GM12878 (cell line): ENCODE measurements at regions not wholly inside any gene's neighbourhood (a gene's known extent, or its start where the extent isn't known, plus 50 kb on each side); places are given as distances from the start of the nearest gene placed in this dataset.
"Not testable (repeated sequence)": the region's sequence is repeated elsewhere in the genome, so short reads cannot be mapped to it uniquely, and the experiment has no call there.

Source experiments
- ATAC-seq: fragments of 200-7000 bp; cut with Tn5 transposase; 3 replicates; pipeline ENCODE4 v1.9.1; 2020; ENCODE audit warnings: mild to moderate bottlenecking, moderate library complexity
- BruUV-seq: library from RNA; stranded (reverse); fragments of 400-500 nt; replicated peaks from 2 replicates; lab custom pipeline; 2021; lab: Mats Ljungman, UMichigan
- CTCF ChIA-PET: fragments of 300-600 bp; sonication (Branson Sonifier 250); formaldehyde crosslinking; extraction: SDS; loops from one replicate; lab custom pipeline; 2021; ENCODE audit warnings: inconsistent platforms; lab: Yijun Ruan, JAX
- POLR2A ChIA-PET: fragments of 350-600 bp; formaldehyde crosslinking; extraction: SDS; loops from one replicate; lab custom pipeline; 2021; ENCODE audit warnings: inconsistent platforms; lab: Charles Lee
- RAD21 ChIA-PET: fragments of 300-600 bp; sonication (Branson Sonifier 250); formaldehyde crosslinking; loops from one replicate; lab custom pipeline; 2023; ENCODE audit warnings: antibody characterized with exemption; ENCODE audit not compliant: unreplicated experiment; lab: Charles Lee
- SMC1A ChIA-PET: fragments of 300-600 bp; sonication (Branson Sonifier 250); formaldehyde crosslinking; loops from one replicate; lab custom pipeline; 2023; ENCODE audit not compliant: unreplicated experiment, uncharacterized antibody; lab: Charles Lee
- DNase-seq: peaks from one replicate; pipeline ENCODE4 v3.0.0-alpha.2; 2011; ENCODE audit warnings: low read depth, low spot score
- FAIRE-seq: peaks from 3 replicates; lab custom pipeline; 2011; peaks lifted over from hg19 to GRCh38; lab: Jason Lieb, UNC
- H2AFZ ChIP-seq: 2 replicates; pipeline ENCODE4 v1.6.0; 2011; ENCODE audit warnings: low read depth, low read length, control low read depth; ENCODE audit not compliant: control insufficient read depth
- H3K27ac ChIP-seq: 2 replicates; pipeline ENCODE4 v1.5.1; 2011; ENCODE audit warnings: control low read depth; ENCODE audit not compliant: control insufficient read depth, insufficient read depth
- H3K27me3 ChIP-seq, 2 experiments: replicated peaks in 1 of 2; 2 replicates each; pipeline versions ENCODE4 v1.6.0 to v1.6.1; 2011; ENCODE audit warnings: low read length in 1 of 2; ENCODE audit not compliant: control insufficient read depth in 2 of 2, insufficient read depth in 2 of 2
- H3K36me3 ChIP-seq, 2 experiments: 2 replicates each; pipeline ENCODE4 v1.5.1; 2011; ENCODE audit warnings: low read length in 1 of 2; ENCODE audit not compliant: control insufficient read depth in 2 of 2, insufficient read depth in 2 of 2
- H3K4me1 ChIP-seq: 2 replicates; pipeline ENCODE4 v1.6.1; 2011; ENCODE audit warnings: mild to moderate bottlenecking, low read length, moderate library complexity, mixed read lengths; ENCODE audit not compliant: control insufficient read depth, insufficient read depth
- H3K4me2 ChIP-seq: 2 replicates; pipeline ENCODE4 v1.6.0; 2011; ENCODE audit warnings: control low read depth; ENCODE audit not compliant: control insufficient read depth, insufficient read depth
- H3K4me3 ChIP-seq: fragments of 200-600 bp; sonication (generic); 2 replicates; pipeline ENCODE4 v1.5.1; 2016
- H3K79me2 ChIP-seq: 2 replicates; pipeline ENCODE4 v1.6.0; 2011; ENCODE audit warnings: low read length; ENCODE audit not compliant: control insufficient read depth, insufficient read depth
- H3K9ac ChIP-seq: 2 replicates; pipeline ENCODE4 v1.8.0; 2011; ENCODE audit warnings: low read length, control low read depth, mixed read lengths; ENCODE audit not compliant: control insufficient read depth, insufficient read depth
- H3K9me3 ChIP-seq: replicated peaks from 3 replicates; pipeline ENCODE4 v1.5.1; 2011; ENCODE audit warnings: mild to moderate bottlenecking, low read length; ENCODE audit not compliant: control insufficient read depth, insufficient read depth
- H4K20me1 ChIP-seq: 2 replicates; pipeline ENCODE4 v1.6.0; 2011; ENCODE audit not compliant: control insufficient read depth, insufficient read depth
- FOXM1 ChIP-seq: IDR thresholded peaks from 2 replicates; pipeline ENCODE4 v1.6.1; 2012; ENCODE audit warnings: low read depth, mild to moderate bottlenecking, inconsistent platforms, low read length, moderate library complexity
- IKZF2 ChIP-seq, 2 experiments: fragments of 450-650 bp; IDR thresholded peaks; 2 replicates each; pipeline ENCODE4 v1.6.1; 2017; ENCODE audit warnings: mild to moderate bottlenecking in 2 of 2, moderate library complexity in 2 of 2
- JUND ChIP-seq: IDR thresholded peaks from 2 replicates; pipeline ENCODE4 v1.6.1; 2012; ENCODE audit warnings: low read depth, mild to moderate bottlenecking, low read length, improper control_type of control experiment, moderate library complexity
- RCOR1 ChIP-seq: conservative IDR thresholded peaks from 2 replicates; pipeline ENCODE4 v1.6.1; 2012; ENCODE audit warnings: low read depth, low read length, improper control_type of control experiment
- RUNX3 ChIP-seq: IDR thresholded peaks from 2 replicates; pipeline ENCODE4 v1.6.1; 2012; ENCODE audit warnings: low read length, inconsistent platforms
- SMARCA5 ChIP-seq: fragments of 450-650 bp; IDR thresholded peaks from 2 replicates; pipeline ENCODE4 v1.6.1; 2017; ENCODE audit warnings: mild to moderate bottlenecking
- SRF ChIP-seq, 2 experiments: IDR thresholded peaks; 2 replicates each; pipeline ENCODE4 v1.6.1; 2011; ENCODE audit warnings: low read depth in 2 of 2, low read length in 2 of 2, mild to moderate bottlenecking in 1 of 2, moderate library complexity in 1 of 2
- STAT1 ChIP-seq: fragments of 450-650 bp; conservative IDR thresholded peaks from 2 replicates; pipeline ENCODE4 v1.6.1; 2014; ENCODE audit warnings: antibody characterized with exemption, mild to moderate bottlenecking
- USF1 ChIP-seq: IDR thresholded peaks from 2 replicates; pipeline ENCODE4 v1.6.1; 2011; ENCODE audit warnings: borderline replicate concordance, low read depth, mild to moderate bottlenecking, moderate library complexity, mixed read lengths, low read length; ENCODE audit not compliant: insufficient read depth; ENCODE audit errors: extremely low read length
- WGBS: methylation state at CpG from one replicate; pipeline ENCODE4 v1.1.6; 2016; ENCODE audit warnings: low lambda C conversion rate; ENCODE audit not compliant: insufficient replicate concordance, insufficient coverage; ENCODE audit errors: missing lambda C conversion rate; 5-methylcytosine and 5-hydroxymethylcytosine counted together
- in situ Hi-C: fragments of 300-500 bp; cut with MboI; formaldehyde crosslinking; loops from 9 replicates; pipeline ENCODE4 v1.14.3; 2018; ENCODE audit warnings: mixed read lengths
- intact Hi-C: fragments of 100-400 bp; cut with micrococcal nuclease; formaldehyde crosslinking; loops from one replicate; pipeline ENCODE4 v1.14.2; 2022; ENCODE audit not compliant: unreplicated experiment
- TF ChIP-seq, protein P1 (sequence below): fragments of 450-650 bp; IDR thresholded peaks from 2 replicates; pipeline ENCODE4 v1.6.1; 2016; ENCODE audit warnings: mild to moderate bottlenecking

DNA sequence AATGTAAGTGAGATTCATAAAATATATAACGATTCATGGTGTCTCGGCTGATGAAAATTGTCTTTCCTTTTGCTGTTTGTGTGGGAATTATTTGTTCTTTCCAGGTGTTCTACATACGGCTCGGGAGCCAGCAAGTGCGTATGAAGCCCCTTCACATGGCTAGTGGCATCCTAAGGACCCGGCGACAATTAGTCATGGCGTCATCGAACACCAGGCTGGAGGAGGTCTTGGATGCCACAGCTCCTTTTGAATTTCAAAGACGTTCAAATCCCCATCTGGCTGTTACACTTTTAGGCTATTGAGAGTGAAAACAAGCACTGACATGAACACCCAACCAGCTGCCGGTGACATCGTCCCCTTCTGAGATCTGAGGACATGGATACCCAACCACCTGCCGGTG lies 397.7 kb upstream of the TNRC6C start (continued):
- TF ChIP-seq USF1 (no peak), SMARCA5 (no peak), FOXM1 (no peak), IKZF2 (IDR thresholded peaks at IDR 0.05) (no peak), RCOR1 (no peak), RUNX3 (no peak), STAT1 (no peak), SRF (IDR thresholded peaks at IDR 0.05; ENCODE audit: low read depth in 2 of 2, low read length in 2 of 2) (no peak), JUND (no peak)
- TF ChIP-seq, protein P1, sequence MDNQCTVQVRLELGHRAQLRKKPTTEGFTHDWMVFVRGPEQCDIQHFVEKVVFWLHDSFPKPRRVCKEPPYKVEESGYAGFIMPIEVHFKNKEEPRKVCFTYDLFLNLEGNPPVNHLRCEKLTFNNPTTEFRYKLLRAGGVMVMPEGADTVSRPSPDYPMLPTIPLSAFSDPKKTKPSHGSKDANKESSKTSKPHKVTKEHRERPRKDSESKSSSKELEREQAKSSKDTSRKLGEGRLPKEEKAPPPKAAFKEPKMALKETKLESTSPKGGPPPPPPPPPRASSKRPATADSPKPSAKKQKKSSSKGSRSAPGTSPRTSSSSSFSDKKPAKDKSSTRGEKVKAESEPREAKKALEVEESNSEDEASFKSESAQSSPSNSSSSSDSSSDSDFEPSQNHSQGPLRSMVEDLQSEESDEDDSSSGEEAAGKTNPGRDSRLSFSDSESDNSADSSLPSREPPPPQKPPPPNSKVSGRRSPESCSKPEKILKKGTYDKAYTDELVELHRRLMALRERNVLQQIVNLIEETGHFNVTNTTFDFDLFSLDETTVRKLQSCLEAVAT = no peak

DNA sequence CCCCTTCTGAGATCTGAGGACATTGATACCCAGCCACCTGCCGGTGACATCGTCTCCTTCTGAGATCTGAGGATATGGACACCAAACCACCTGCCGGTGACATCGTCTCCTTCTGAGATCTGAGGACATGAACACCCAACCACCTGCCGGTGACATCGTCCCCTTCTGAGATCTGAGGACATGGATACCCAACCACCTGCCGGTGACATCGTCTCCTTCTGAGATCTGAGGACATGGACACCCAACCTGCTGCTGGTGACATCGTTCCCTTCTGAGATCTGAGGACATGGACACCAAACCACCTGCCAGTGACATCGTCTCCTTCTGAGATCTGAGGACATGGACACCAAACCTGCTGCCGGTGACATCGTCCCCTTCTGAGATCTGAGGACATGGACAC lies 396.1 kb upstream of the TNRC6C start:
- H3K79me2 ChIP-seq, H3K4me1 ChIP-seq, SMC1A ChIA-PET, ATAC-seq, H3K4me3 ChIP-seq, DNase-seq, RAD21 ChIA-PET, BruUV-seq, FAIRE-seq, H4K20me1 ChIP-seq, H3K4me2 ChIP-seq, H3K9me3 ChIP-seq, intact Hi-C loops, in situ Hi-C loops, H2AFZ ChIP-seq, H3K27ac ChIP-seq, H3K9ac ChIP-seq, H3K27me3 ChIP-seq, H3K36me3 ChIP-seq, POLR2A ChIA-PET: not testable (repeated sequence)
- CTCF ChIA-PET = interaction anchor here (0.9 kb wide), 1 partner anchor 232 kb away, joined by 3 read pairs; no protein-coding TSS in a partner anchor
- WGBS = 54% methylated on average over 11 of the region's 12 CpGs
